GM21526 (cell line): ENCODE measurements at regions not wholly inside any gene's neighbourhood (a gene's known extent, or its start where the extent isn't known, plus 50 kb on each side); places are given as distances from the start of the nearest gene placed in this dataset.
"Not testable (repeated sequence)": the region's sequence is repeated elsewhere in the genome, so short reads cannot be mapped to it uniquely, and the experiment has no call there.

Experiments
- ATAC-seq: cut with Tn5 transposase; IDR thresholded peaks from one replicate; pipeline ENCODE4 v1.9.1; 2021; ENCODE audit warnings: moderate library complexity; ENCODE audit not compliant: unreplicated experiment, low FRiP score

DNA sequence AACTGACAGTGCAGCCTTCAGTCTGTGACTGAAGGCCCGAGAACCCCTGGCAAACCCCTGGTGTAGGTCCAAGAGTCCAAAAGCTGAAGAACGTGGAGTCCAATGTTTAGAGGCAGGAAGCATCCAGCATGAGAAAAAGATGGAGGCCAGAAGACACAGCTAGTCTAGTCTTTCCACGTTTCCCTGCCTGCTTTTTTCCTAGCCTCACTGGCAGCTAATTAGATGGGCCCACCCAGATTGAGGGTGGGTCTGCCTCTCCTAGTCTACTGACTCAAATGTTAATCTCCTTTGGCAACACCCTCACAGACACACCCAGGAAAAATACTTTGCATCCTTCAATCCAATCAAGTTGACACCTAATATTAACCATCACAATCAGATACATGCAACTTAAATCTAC lies 87.8 kb downstream of the TENT5D start:
- ATAC-seq = not testable (repeated sequence)

DNA sequence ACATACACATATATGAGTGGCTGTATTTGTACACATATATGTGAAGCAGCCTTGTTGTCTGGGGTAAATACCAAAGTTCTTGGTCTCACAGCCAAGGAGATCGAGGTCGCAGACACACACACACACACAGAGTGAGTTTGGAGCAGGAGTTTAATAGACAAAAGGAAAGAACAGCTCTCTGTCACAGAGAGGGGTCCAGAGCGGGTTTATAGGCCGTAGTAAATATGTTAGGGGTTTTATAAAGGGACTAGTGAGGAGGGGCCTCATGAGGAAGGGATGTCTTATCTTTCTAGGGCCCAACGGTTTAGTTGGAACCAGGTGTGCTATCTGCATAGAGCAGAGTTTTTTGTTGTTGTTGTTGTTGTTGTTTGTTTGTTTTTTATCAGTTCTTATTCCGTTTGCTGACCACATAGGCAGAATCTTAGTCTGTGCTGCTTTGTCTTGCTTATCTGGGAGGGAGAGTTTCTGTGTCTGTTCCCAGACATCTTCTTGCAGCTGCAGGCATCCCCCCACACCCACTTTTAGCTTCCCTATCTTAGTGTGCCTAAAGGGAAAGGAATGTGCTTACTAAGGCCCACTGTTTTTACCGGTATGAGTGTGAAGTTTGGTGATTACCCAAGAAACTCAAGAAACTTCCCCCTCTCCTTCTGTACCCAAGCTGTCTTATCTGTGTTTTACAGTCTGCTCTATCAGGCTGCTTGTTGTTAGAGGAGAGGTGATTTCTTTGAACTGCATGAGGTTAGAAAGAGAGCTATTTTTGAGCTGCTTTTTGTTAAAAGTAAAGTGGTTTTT lies 91.9 kb downstream of the TENT5D start:
- no peak for ATAC-seq

DNA sequence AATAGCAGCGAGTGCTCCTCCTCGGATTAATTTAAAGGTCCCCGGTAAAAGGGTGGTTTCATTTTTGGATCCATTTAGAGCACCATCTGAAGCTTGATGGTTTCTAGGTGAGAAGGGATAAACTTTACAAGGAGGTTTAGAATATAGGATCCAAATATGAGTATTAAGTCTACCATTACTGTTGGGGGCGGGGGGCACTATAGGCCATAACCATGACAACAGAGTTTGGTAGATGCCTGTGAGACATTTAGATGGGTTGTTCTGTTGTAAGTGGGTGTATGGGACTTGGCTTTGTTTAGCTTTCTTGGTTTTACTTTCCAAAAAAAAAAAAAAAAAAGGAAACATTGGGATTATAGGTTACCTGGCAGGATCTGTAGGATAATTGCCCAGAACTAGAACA lies 92.7 kb downstream of the TENT5D start:
- no peak for ATAC-seq

DNA sequence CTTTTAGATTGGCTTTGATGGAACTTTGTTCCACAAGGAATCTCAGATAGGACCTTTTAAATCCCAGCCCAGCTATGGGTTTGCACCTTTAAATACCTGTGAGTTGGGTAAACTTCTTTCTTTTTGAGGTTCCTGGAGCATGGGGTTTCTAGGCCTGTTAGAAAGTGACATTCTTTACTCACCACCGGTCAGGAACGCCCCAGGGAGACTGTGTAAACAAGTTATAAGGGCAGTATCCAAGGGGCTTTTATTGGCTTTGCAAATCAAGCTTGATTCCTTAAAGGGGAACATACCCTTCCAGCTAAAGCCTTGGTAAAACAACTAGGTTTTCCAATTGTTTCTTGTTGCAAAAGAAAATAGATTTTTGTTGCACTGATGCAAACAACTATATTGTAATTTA lies 93.4 kb downstream of the TENT5D start:
- ATAC-seq = no peak

DNA sequence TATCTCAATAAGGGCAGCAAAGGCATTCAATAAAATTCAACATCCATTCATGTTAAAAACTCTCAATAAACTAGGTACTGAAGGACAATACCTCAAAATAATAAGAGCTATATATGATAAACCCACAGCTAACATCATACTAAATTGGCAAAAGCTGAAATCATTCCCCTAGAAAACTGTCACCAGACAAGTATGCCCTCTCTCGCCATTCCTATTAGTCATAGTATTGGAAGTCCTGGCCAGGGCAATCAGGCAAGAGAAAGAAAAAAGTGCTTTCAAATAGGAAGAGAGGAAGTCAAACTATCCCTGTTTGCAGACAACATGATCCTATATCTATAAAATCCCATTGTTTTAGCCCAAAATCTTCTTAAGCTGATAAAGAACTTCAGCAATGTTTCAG lies 116.8 kb downstream of the TENT5D start:
- ATAC-seq = no peak

DNA sequence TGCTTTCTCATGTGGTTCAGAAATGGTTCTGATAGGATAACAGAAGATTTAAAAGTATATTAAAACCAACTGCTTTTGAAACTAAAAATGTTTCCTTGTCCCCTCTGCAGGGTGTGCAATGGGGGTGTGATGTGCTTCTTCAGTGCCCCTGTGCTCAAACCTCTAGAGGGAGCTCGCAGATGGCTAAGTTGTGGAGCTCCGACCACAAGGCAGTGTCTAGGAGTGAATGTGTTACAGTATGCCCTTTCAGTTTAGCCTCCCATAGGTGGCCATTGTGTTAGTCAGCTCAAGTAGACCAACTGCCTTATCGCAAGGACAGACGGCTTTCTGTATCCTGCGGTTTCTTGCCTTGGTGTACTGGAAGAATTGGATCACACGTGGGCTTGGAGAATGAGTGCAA lies 130.5 kb downstream of the TENT5D start:
- ATAC-seq = peak; percentile 58

DNA sequence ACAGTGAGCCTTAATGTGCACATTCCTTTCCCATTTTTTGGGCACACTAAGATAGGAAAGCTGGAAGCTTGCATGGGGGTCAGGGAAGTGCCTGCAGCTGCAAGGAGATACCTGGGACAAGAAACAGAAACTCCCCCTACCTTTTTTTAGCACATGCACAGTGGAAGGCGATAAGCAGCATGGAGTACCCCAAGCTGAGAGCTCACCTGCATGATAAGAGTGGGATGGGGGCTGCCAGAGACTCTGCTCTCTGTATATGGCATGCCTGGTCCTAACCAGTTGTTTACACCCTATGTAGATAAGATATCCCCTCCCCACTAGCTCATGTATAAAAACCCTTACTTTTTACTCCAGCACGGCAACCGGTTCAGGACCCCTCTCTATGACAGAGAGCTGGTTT lies 135.9 kb downstream of the TENT5D start:
- ATAC-seq = no peak

DNA sequence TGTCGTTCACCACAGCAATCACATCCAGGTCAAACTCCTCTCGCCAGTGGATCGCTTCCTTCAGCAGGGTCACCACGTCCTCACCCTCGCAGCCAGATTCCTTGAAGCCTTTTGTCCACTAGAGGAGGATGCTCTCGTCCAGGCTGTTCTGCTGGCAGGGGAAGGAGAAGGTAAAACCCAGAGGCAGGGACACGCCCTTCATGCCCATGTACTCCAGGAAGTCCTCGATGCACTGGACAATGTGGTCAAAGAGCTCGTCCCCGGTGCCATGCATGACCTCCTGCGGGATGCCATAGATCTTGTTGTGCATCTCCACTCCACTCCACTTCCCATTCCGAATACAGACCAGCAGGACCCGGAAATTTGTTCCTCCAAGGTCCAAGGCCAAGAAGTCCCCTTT lies 152.4 kb downstream of the TENT5D start:
- no peak for ATAC-seq

DNA sequence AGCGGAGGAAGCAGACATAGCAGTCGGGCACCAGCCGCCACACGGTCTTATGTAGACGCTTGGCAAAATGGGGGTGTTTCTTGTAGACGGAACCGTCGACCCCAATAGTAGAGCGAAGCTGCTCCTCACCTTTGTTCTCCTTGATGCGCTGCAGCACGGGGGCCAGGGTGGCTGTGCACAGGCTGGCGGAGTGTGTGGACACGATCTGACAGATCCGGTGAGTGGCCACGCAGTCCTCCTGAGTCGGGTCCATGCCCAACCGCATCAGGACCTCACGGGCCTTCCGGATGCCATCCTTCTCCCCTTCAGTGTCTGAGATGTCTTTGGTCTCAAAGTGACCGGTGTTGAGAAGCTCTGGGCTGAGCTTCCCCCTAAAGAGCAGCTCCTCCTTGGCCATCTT lies 153.0 kb downstream of the TENT5D start:
- ATAC-seq = no peak

DNA sequence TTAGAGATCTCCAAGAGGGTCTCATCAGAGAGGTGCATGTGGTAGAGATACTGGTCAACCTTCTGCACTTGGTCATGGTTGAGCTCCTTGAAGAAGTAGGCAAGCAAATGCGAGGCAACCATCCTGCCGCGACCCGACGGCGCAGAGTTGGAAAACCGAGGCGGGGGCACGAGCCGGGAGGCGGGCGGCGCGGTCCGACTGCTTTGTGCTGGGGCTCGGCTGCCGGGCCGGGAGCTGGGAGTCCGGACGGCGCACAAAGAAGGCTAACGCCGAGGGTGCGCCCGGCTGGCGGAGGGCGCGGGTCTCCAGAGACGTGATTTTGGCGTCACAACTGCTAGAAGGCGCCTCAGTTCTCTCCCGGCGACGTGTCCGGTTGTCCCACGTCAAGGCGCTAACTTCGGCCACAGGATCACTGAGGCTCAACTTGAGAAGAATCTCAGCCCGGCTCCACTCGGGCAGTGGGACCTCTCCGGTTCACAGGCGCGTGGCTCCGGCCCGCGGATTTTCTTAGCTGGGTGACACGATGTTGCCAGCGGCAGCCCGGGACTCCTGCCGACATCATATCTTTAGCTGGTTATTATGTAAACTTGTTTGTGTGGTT lies 154.3 kb downstream of the TENT5D start:
- ATAC-seq = not testable (repeated sequence)

DNA sequence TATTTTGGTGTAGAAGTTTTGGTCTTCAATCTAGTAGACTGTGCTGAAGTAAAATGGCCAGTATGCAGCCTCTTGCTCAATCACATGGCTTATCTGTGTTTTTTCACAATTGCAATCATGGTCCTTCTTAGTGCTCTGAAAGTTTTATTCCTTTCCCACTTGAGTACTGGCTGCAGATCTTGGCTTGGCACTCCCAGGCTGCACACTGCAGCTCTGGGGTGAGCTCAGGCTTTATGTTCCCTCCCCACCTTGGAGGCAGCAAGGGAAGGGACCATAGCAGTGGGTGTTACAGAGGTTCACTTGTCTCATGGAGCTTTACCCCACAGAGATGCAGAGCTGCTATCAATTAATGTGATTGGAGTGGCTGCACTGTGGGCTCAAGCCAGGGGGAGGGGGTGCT lies 156.0 kb downstream of the TENT5D start:
- ATAC-seq = no peak

DNA sequence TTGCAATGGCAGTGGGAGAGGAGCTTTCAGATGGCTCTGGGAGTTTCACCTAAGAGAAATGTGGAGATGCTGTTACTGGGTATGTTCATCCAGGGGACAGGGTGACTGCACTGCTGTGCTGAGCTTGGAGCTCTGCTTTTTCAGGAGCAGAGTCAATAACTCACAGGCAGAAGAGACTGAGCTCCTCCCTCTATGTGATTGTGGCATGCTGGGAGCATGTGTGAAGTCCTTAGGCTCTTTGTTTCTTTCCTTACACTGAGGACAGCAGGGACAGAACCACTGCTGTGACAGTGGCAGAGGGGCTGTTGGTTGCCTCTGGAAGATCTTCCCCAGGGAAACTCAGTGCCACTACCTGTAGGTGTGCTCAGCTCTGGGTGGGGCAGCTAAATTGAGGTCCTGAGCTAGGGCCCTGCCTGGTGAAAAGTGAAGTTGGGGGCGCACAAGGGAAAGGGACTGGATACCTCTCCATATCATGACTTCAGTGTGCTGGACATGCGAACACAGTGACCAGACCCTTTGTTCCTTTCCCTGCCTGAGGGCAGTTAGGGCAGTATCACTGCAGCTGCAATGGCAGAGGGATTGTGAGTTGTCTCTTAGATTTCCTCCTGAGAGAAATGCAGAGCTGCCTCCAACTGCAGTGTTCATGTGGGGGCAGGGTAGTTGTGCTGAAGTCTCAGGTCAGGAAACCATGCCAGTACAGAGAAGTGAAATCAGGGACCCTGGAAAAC lies 156.7 kb downstream of the TENT5D start:
- ATAC-seq = no peak

DNA sequence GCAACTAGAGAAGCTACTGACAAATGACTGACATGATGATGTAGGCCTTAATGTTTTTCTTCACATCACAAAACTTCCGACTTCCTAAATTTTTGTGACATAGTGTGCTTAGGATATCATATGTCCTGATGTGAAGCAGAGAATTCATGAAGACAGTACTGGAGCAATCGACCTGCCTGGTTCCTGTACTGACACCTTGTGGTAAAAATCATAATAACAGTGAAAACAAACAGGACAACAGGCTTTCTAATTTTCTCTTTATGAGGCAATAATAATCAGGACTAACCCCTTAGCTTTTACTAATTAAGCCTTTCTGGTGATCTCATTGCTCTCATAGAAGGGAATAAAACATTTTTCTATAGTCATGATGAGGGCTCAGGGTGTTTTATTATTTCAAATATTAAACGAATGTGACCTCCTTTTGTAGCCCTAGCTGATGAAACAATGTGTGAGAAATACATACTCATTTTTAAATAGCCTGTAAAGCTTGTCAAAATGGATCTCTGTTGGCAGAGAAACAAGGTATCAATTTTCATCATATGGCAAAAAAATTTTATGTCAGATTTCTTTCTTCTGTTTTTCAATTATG lies 158.4 kb downstream of the TENT5D start:
- ATAC-seq = peak; percentile 62

DNA sequence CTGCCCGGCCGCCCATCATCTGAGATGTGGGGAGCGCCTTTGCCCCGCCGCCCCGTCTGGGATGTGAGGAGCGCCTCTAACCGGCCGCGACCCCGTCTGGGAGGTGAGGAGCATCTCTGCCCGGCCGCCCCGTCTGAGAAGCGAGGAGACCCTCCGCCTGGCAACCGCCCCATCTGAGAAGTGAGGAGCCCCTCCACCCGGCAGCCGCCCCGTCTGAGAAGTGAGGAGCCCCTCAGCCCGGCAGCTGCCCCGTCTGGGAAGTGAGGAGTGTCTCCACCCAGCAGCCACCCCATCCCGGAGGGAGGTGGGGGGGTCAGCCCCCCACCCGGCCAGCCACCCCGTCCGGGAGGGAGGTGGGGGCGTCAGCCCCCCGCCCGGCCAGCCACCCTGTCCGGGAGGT lies 170.7 kb downstream of the TENT5D start:
- not testable (repeated sequence) for ATAC-seq

DNA sequence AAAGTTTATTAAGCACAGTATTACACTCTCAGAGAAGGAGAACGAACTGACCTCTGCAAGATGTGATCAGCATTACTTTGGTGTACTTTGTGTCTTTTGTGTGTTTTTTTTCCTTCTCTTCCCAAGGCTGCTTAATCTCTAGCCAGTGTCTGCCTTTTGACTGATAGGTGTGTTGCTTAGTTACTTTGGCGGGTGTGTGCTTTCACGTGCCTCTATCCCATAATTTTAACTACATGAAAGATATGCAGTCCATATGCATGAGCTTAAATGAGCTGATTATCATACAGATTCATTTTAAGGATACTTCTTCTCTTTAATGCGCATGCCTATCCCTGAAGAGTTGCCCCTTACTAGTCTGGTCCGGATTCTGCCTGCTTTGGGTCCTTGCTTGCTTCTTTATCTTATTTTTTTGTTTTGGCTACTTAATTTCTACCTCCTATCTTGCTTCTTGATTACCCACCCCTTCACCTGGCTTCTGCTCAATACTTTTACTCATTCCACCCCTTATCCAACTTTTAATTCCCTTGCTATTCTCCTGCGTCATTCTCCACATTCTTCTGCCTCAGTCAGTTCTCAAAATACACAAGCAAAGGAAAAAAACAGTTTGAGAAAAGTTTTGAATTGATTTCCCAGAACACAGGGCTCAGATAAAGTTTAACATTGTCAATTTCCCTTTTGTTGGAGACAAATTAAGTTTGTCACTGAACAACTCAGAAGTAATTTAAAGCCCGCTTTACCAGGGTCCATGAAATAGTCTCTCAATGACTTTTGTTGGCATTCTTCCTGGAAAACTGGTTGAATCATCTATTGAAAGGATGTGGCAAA lies 182.0 kb downstream of the TENT5D start:
- no peak for ATAC-seq
